ENCODE measurements at regions not wholly inside any gene's neighbourhood (a gene's known extent, or its start where the extent isn't known, plus 50 kb on each side); places are given as distances from the start of the nearest gene placed in this dataset.

- H3K36me3 Mint-ChIP-seq, result no peaks in the 10 kb centered on the region
Measured at GRCh38 chr12:87814625-87815024, 214.6 kb downstream of the C12orf50 start.

DNA sequence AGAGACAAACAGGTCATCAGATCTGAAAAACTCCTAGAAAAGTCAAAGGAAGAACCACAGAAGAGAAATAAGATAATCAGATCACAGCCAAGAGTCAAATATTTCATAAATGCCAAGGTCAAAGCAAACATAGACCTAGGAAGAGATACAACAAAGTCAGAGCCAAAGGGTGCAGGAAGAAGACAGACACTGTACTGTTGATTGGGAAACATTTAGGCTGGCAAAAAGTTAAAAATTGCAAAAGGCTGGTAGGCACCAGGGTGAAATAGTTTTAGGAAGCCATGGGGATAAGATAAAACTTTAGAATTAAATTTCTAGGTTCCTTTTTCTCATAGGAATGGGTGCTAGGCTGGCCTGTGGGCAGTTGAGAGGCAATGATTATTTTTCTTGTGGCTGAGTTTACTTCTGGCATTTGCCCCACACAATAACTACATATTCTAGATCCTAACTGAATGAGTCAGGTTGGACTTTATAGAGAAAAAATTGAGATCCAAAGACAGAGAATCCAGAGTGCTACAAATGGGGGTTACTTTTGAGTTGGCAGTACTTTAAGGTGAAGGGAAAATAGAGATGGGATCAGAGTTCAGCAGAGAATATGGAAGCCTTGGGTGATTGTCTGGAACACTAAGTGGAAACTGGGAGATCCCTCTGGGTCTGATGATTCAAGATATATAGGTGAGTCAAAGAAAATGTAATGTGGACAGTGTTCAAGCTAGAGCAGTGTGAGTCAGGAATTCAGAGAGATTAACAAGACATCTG, 215.5 kb downstream of the C12orf50 start:
- no peaks in the 10 kb centered on the region for H3K4me1 Mint-ChIP-seq
- no peak overlapping the region for H3K27ac ChIP-seq (ENCODE audit: insufficient read depth, low read length, poor library complexity, severe bottlenecking)
- H3K9me3 Mint-ChIP-seq, result peaks cover 0 to 16% (median 0%) of the 10 kb centered on the region in 7 donors
- H3K27ac Mint-ChIP-seq, result no peak overlapping the region
- ATAC-seq (ENCODE audit: low read depth in 2 of 2) (no peak), DNase-seq (no peak)
- H3K9me3 ChIP-seq (ENCODE audit: control insufficient read depth in 2 of 2, low read length in 2 of 2), result no peaks in the 10 kb centered on the region
- H3K4me1 ChIP-seq (ENCODE audit: control insufficient read depth, insufficient read depth, low read length, poor library complexity, severe bottlenecking), result no peaks in the 10 kb centered on the region
- no peaks in the 10 kb centered on the region for H3K27me3 ChIP-seq (ENCODE audit: control insufficient read depth, insufficient read depth, low read length)
- no peaks in the 10 kb centered on the region for H3K36me3 Mint-ChIP-seq
- no peak overlapping the region for H3K4me3 ChIP-seq (ENCODE audit: low read depth, low read length)
- H3K27me3 Mint-ChIP-seq, result no peaks in the 10 kb centered on the region
- H3K36me3 ChIP-seq (ENCODE audit: control insufficient read depth, insufficient read depth, low read length), result no peaks in the 10 kb centered on the region
- no peak overlapping the region for H3K4me3 Mint-ChIP-seq

More at GRCh38 chr12:87814625-87815024, 214.6 kb downstream of the C12orf50 start:
- H3K27me3 Mint-ChIP-seq, result no peaks in the 10 kb centered on the region
- no peaks in the 10 kb centered on the region for H3K9me3 ChIP-seq (ENCODE audit: control insufficient read depth in 2 of 2, low read length in 2 of 2)
- no peak for DNase-seq
- H3K4me1 Mint-ChIP-seq, result no peaks in the 10 kb centered on the region
- peaks cover 0 to 12% (median 0%) of the 10 kb centered on the region in 7 donors for H3K9me3 Mint-ChIP-seq
- no peaks in the 10 kb centered on the region for H3K4me1 ChIP-seq (ENCODE audit: control insufficient read depth, insufficient read depth, low read length, poor library complexity, severe bottlenecking)
- no peak overlapping the region for H3K4me3 Mint-ChIP-seq
- no peak for ATAC-seq (ENCODE audit: low read depth in 2 of 2)
- H3K27me3 ChIP-seq (ENCODE audit: control insufficient read depth, insufficient read depth, low read length), result no peaks in the 10 kb centered on the region
- no peaks in the 10 kb centered on the region for H3K36me3 ChIP-seq (ENCODE audit: control insufficient read depth, insufficient read depth, low read length)
- no peak overlapping the region for H3K27ac Mint-ChIP-seq
- no peak overlapping the region for H3K27ac ChIP-seq (ENCODE audit: insufficient read depth, low read length, poor library complexity, severe bottlenecking)
- H3K4me3 ChIP-seq (ENCODE audit: low read depth, low read length), result no peak overlapping the region

- no peak overlapping the region for H3K4me3 ChIP-seq (ENCODE audit: low read depth, low read length)
- H3K27ac ChIP-seq (ENCODE audit: insufficient read depth, low read length, poor library complexity, severe bottlenecking), result no peak overlapping the region
- Mint-ChIP-seq H3K27me3 (no peaks in the 10 kb centered on the region), H3K4me1 (no peaks in the 10 kb centered on the region), H3K4me3 (no peak overlapping the region), H3K36me3 (no peaks in the 10 kb centered on the region), H3K9me3 (peaks cover 0 to 16% (median 1%) of the 10 kb centered on the region in 7 donors), H3K27ac (no peak overlapping the region)
- no peaks in the 10 kb centered on the region for H3K27me3 ChIP-seq (ENCODE audit: control insufficient read depth, insufficient read depth, low read length)
- ATAC-seq (ENCODE audit: low read depth in 2 of 2) (no peak), DNase-seq (no peak)
- H3K4me1 ChIP-seq (ENCODE audit: control insufficient read depth, insufficient read depth, low read length, poor library complexity, severe bottlenecking), result no peaks in the 10 kb centered on the region
- H3K36me3 ChIP-seq (ENCODE audit: control insufficient read depth, insufficient read depth, low read length), result no peaks in the 10 kb centered on the region
- H3K9me3 ChIP-seq (ENCODE audit: control insufficient read depth in 2 of 2, low read length in 2 of 2), result no peaks in the 10 kb centered on the region
Measured at GRCh38 chr12:87812681-87813080, 216.5 kb downstream of the C12orf50 start.

DNA sequence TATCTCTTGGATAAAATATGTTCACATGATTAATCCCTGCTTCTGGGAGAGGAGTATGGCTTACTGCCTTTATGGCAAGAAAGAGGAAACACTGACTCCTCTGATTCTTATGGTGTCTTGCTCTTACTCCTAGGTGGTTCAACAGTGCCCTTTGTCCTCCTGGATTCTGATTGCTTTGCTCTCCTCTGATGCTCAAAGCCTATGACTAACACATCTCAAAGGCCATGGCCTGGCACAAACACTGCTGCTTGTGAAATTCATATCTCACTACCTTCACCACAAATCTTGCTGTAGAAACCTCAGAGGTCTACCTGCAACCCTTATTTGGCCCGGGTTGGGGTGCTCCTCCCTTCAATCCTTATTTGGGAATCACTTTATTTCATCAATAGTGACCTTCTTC, 217.2 kb downstream of the C12orf50 start:
- Histone ChIP-seq H3K4me3 (ENCODE audit: low read depth, low read length) (no peak overlapping the region), H3K27ac (ENCODE audit: insufficient read depth, low read length, poor library complexity, severe bottlenecking) (no peak overlapping the region)
- peaks cover 0 to 14% (median 1%) of the 10 kb centered on the region in 7 donors for H3K9me3 Mint-ChIP-seq

GRCh38 chr12:87809916-87810315, 219.3 kb downstream of the C12orf50 start:
- no peaks in the 10 kb centered on the region for H3K36me3 ChIP-seq (ENCODE audit: control insufficient read depth, insufficient read depth, low read length)
- H3K27ac ChIP-seq (ENCODE audit: insufficient read depth, low read length, poor library complexity, severe bottlenecking), result no peak overlapping the region
- no peaks in the 10 kb centered on the region for H3K27me3 ChIP-seq (ENCODE audit: control insufficient read depth, insufficient read depth, low read length)
- ATAC-seq (ENCODE audit: low read depth in 2 of 2) (no peak), DNase-seq (no peak)
- Mint-ChIP-seq H3K36me3 (no peaks in the 10 kb centered on the region), H3K27me3 (no peaks in the 10 kb centered on the region), H3K9me3 (peaks cover 0 to 10% (median 1%) of the 10 kb centered on the region in 7 donors), H3K27ac (no peak overlapping the region), H3K4me3 (no peak overlapping the region), H3K4me1 (no peaks in the 10 kb centered on the region)
- H3K4me1 ChIP-seq (ENCODE audit: control insufficient read depth, insufficient read depth, low read length, poor library complexity, severe bottlenecking), result no peaks in the 10 kb centered on the region
- H3K4me3 ChIP-seq (ENCODE audit: low read depth, low read length), result no peak overlapping the region
- H3K9me3 ChIP-seq (ENCODE audit: control insufficient read depth in 2 of 2, low read length in 2 of 2), result no peaks in the 10 kb centered on the region

More for the DNA sequence above, 217.2 kb downstream of the C12orf50 start:
- Histone ChIP-seq H3K4me1 (ENCODE audit: control insufficient read depth, insufficient read depth, low read length, poor library complexity, severe bottlenecking) (no peaks in the 10 kb centered on the region), H3K36me3 (ENCODE audit: control insufficient read depth, insufficient read depth, low read length) (no peaks in the 10 kb centered on the region), H3K9me3 (ENCODE audit: control insufficient read depth in 2 of 2, low read length in 2 of 2) (no peaks in the 10 kb centered on the region), H3K27me3 (ENCODE audit: control insufficient read depth, insufficient read depth, low read length) (no peaks in the 10 kb centered on the region)
- Mint-ChIP-seq H3K27me3 (no peaks in the 10 kb centered on the region), H3K27ac (no peak overlapping the region), H3K4me1 (no peaks in the 10 kb centered on the region), H3K36me3 (no peaks in the 10 kb centered on the region), H3K4me3 (no peak overlapping the region)
- ATAC-seq (ENCODE audit: low read depth in 2 of 2), result no peak
- no peak for DNase-seq

GRCh38 chr12:87807086-87807485, 222.1 kb downstream of the C12orf50 start:
- Mint-ChIP-seq H3K27me3 (no peaks in the 10 kb centered on the region), H3K4me1 (no peaks in the 10 kb centered on the region), H3K9me3 (peaks cover 0 to 6% (median 1%) of the 10 kb centered on the region in 7 donors), H3K4me3 (no peak overlapping the region), H3K27ac (no peak overlapping the region), H3K36me3 (no peaks in the 10 kb centered on the region)
- Histone ChIP-seq H3K27ac (ENCODE audit: insufficient read depth, low read length, poor library complexity, severe bottlenecking) (no peak overlapping the region), H3K27me3 (ENCODE audit: control insufficient read depth, insufficient read depth, low read length) (no peaks in the 10 kb centered on the region), H3K4me1 (ENCODE audit: control insufficient read depth, insufficient read depth, low read length, poor library complexity, severe bottlenecking) (no peaks in the 10 kb centered on the region), H3K4me3 (ENCODE audit: low read depth, low read length) (no peak overlapping the region), H3K36me3 (ENCODE audit: control insufficient read depth, insufficient read depth, low read length) (no peaks in the 10 kb centered on the region), H3K9me3 (ENCODE audit: control insufficient read depth in 2 of 2, low read length in 2 of 2) (no peaks in the 10 kb centered on the region)
- DNase-seq (no peak), ATAC-seq (ENCODE audit: low read depth in 2 of 2) (no peak)

DNA sequence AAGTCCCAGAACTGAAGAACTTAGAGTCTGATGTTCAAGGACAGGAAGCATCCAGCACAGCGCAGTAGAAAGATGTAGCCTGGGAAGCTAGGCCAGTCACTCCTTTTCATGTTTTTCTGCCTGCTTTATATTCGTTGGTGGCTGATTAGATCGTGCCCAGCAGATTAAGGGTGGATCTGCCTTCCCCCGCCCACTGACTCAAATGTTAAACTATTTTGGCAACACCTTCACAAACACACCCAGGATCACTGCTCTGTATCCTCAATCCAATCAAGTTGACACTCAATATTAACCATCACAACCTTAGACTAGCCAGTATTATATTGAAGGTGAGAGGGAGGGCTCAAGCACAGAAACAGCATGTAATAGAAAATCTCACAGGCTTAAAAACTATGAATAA, 222.9 kb downstream of the C12orf50 start:
- Mint-ChIP-seq H3K4me1 (no peaks in the 10 kb centered on the region), H3K9me3 (peaks cover 0 to 6% (median 1%) of the 10 kb centered on the region in 7 donors), H3K36me3 (no peaks in the 10 kb centered on the region), H3K27ac (no peak overlapping the region), H3K27me3 (no peaks in the 10 kb centered on the region), H3K4me3 (no peak overlapping the region)
- no peak for ATAC-seq (ENCODE audit: low read depth in 2 of 2)
- Histone ChIP-seq H3K4me3 (ENCODE audit: low read depth, low read length) (no peak overlapping the region), H3K27me3 (ENCODE audit: control insufficient read depth, insufficient read depth, low read length) (no peaks in the 10 kb centered on the region), H3K27ac (ENCODE audit: insufficient read depth, low read length, poor library complexity, severe bottlenecking) (no peak overlapping the region), H3K36me3 (ENCODE audit: control insufficient read depth, insufficient read depth, low read length) (no peaks in the 10 kb centered on the region), H3K4me1 (ENCODE audit: control insufficient read depth, insufficient read depth, low read length, poor library complexity, severe bottlenecking) (no peaks in the 10 kb centered on the region), H3K9me3 (ENCODE audit: control insufficient read depth in 2 of 2, low read length in 2 of 2) (no peaks in the 10 kb centered on the region)
- DNase-seq, result no peak

- H3K9me3 Mint-ChIP-seq, result peaks cover 0 to 6% (median 2%) of the 10 kb centered on the region in 7 donors
- no peak overlapping the region for H3K27ac Mint-ChIP-seq
- DNase-seq (no peak), ATAC-seq (ENCODE audit: low read depth in 2 of 2) (no peak)
- Histone ChIP-seq H3K27ac (ENCODE audit: insufficient read depth, low read length, poor library complexity, severe bottlenecking) (no peak overlapping the region), H3K36me3 (ENCODE audit: control insufficient read depth, insufficient read depth, low read length) (no peaks in the 10 kb centered on the region), H3K9me3 (ENCODE audit: control insufficient read depth in 2 of 2, low read length in 2 of 2) (no peaks in the 10 kb centered on the region), H3K27me3 (ENCODE audit: control insufficient read depth, insufficient read depth, low read length) (no peaks in the 10 kb centered on the region), H3K4me3 (ENCODE audit: low read depth, low read length) (no peak overlapping the region), H3K4me1 (ENCODE audit: control insufficient read depth, insufficient read depth, low read length, poor library complexity, severe bottlenecking) (no peaks in the 10 kb centered on the region)
- no peak overlapping the region for H3K4me3 Mint-ChIP-seq
- no peaks in the 10 kb centered on the region for H3K27me3 Mint-ChIP-seq
- no peaks in the 10 kb centered on the region for H3K4me1 Mint-ChIP-seq
- no peaks in the 10 kb centered on the region for H3K36me3 Mint-ChIP-seq
Measured at GRCh38 chr12:87804386-87804785, 224.8 kb downstream of the C12orf50 start.
